ENCODE measurements at regions not wholly inside any gene's neighbourhood (a gene's known extent, or its start where the extent isn't known, plus 50 kb on each side); places are given as distances from the start of the nearest gene placed in this dataset.

- TF ChIP-seq, protein P1, sequence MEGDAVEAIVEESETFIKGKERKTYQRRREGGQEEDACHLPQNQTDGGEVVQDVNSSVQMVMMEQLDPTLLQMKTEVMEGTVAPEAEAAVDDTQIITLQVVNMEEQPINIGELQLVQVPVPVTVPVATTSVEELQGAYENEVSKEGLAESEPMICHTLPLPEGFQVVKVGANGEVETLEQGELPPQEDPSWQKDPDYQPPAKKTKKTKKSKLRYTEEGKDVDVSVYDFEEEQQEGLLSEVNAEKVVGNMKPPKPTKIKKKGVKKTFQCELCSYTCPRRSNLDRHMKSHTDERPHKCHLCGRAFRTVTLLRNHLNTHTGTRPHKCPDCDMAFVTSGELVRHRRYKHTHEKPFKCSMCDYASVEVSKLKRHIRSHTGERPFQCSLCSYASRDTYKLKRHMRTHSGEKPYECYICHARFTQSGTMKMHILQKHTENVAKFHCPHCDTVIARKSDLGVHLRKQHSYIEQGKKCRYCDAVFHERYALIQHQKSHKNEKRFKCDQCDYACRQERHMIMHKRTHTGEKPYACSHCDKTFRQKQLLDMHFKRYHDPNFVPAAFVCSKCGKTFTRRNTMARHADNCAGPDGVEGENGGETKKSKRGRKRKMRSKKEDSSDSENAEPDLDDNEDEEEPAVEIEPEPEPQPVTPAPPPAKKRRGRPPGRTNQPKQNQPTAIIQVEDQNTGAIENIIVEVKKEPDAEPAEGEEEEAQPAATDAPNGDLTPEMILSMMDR (IDR thresholded peaks at IDR 0.05) = no peak
- no peak for TF ChIP-seq POLR2A (IDR thresholded peaks at IDR 0.05)
Measured at GRCh38 chr13:78228940-78229339, 310.3 kb upstream of the EDNRB start.
